AG04450 (cell line): ENCODE measurements at regions not wholly inside any gene's neighbourhood (a gene's known extent, or its start where the extent isn't known, plus 50 kb on each side); places are given as distances from the start of the nearest gene placed in this dataset.

ENCODE experiments used
- CTCF ChIA-PET: fragments of 300-600, 350-600 bp; formaldehyde crosslinking; extraction: SDS; loops from one replicate; lab custom pipeline; 2022; ENCODE audit warnings: antibody characterized with exemption, inconsistent platforms; lab: Charles Lee
- POLR2A ChIA-PET: fragments of 350-600 bp; formaldehyde crosslinking; extraction: SDS; loops from one replicate; lab custom pipeline; 2021; ENCODE audit warnings: antibody characterized with exemption, inconsistent platforms; lab: Yijun Ruan, JAX
- DNase-seq: peaks from one replicate; pipeline ENCODE4 v3.0.0-alpha.2; 2011; ENCODE audit warnings: low read depth, low spot score
- H3K27ac ChIP-seq: one replicate; pipeline ENCODE4 v1.5.1; 2012; ENCODE audit warnings: low read depth, low read length, control low read depth
- H3K27me3 ChIP-seq: one replicate; pipeline ENCODE4 v1.6.0; 2012; ENCODE audit warnings: low read length; ENCODE audit not compliant: control insufficient read depth, insufficient read depth
- H3K4me3 ChIP-seq: 2 replicates; pipeline ENCODE4 v1.5.1; 2011; ENCODE audit warnings: mild to moderate bottlenecking, low read depth, low read length, control low read depth
- H3K9me3 ChIP-seq: 2 replicates; pipeline ENCODE4 v1.5.1; 2012; ENCODE audit warnings: low read length; ENCODE audit not compliant: control insufficient read depth, insufficient read depth
- TF ChIP-seq, protein P1 (sequence below): IDR thresholded peaks from 2 replicates; pipeline ENCODE4 v1.5.1; 2011; ENCODE audit warnings: low read depth, low read length, control low read depth, inconsistent platforms

DNA sequence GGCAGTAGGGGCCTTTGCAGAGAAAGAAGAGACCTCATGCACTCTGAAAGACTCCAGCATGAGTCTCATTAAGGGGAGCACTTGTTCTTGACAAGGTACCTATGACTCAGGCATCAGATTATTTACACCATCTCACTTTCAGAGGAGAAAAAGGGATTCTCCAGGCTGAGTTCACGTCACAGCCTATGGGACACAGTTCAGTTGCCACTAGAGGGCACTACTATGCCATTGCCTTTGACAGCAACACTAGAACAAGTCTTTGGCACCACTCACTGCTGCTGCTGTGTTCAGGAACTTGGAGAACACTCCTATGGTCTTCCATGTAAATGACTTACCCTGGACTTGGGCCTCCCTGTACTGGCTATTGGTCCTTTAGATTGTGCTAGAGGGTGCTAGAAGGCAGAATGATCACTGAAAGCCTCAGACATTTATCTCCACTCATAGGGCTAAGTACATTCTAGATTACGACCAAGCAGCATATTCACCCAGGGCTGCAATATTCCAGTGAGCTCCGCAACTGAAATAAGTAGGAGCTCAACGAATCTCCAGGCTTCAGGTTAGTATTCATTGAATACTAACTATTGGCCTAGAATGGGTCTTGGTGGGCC is 225.1 kb upstream of the CA10 start:
- TF ChIP-seq, protein P1, sequence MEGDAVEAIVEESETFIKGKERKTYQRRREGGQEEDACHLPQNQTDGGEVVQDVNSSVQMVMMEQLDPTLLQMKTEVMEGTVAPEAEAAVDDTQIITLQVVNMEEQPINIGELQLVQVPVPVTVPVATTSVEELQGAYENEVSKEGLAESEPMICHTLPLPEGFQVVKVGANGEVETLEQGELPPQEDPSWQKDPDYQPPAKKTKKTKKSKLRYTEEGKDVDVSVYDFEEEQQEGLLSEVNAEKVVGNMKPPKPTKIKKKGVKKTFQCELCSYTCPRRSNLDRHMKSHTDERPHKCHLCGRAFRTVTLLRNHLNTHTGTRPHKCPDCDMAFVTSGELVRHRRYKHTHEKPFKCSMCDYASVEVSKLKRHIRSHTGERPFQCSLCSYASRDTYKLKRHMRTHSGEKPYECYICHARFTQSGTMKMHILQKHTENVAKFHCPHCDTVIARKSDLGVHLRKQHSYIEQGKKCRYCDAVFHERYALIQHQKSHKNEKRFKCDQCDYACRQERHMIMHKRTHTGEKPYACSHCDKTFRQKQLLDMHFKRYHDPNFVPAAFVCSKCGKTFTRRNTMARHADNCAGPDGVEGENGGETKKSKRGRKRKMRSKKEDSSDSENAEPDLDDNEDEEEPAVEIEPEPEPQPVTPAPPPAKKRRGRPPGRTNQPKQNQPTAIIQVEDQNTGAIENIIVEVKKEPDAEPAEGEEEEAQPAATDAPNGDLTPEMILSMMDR, result no peak
- H3K4me3 ChIP-seq, result no peak overlapping the region
- no peak for DNase-seq
- no peaks in the 10 kb centered on the region for H3K27me3 ChIP-seq
- ChIA-PET POLR2A (no interaction called here), CTCF (no interaction called here)
- no peak overlapping the region for H3K27ac ChIP-seq
- peaks cover 30% of the 10 kb centered on the region for H3K9me3 ChIP-seq

DNA sequence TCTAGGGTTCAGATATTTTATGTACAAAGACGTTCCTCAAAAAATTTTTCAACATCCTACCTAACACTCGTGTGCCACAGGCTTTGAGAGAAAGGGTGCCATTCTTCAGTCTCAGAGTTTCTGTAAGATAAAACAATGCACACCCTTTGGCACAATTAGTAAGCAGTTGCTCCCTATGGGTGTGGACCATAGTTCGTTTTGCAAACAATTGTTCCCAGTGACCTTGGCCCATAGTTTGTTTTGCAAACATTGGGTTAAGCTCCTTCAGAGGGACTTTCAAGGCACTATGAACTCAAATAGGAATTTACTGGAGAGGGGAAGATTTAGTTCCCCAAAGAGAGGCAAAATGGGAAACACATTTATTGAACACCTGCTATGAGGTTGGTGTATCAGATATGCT is 220.3 kb upstream of the CA10 start:
- H3K27me3 ChIP-seq, result no peaks in the 10 kb centered on the region
- H3K4me3 ChIP-seq, result no peak overlapping the region
- H3K9me3 ChIP-seq, result peaks cover 22% of the 10 kb centered on the region
- DNase-seq, result no peak
- POLR2A ChIA-PET, result no interaction called here
- TF ChIP-seq, protein P1, result no peak
- H3K27ac ChIP-seq, result no peak overlapping the region
- CTCF ChIA-PET, result no interaction called here

DNA sequence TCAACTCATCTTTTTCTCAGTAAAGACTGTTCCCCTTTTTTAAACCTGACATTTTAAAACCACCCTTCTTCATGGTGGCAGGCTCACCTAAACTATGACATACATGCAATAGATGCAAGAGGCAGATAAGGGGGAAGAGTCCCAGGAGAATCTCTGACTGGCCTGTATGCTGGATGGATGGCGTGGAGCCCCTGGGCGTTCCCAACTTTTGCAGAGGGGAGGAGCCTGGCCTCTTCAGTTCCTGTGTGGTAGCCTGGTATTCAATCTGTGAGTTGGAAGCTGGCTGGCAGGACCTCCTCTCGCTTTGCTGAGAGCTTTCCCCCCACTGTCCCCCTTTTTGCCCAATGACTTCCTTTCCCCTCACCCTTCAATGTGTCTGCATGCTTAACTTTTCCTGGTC is 217.6 kb upstream of the CA10 start:
- CTCF ChIA-PET, result no interaction called here
- Histone ChIP-seq H3K27me3 (no peaks in the 10 kb centered on the region), H3K4me3 (no peak overlapping the region), H3K27ac (no peak overlapping the region), H3K9me3 (peaks cover 14% of the 10 kb centered on the region)
- POLR2A ChIA-PET, result no interaction called here
- DNase-seq, result no peak
- TF ChIP-seq, protein P1, result no peak

DNA sequence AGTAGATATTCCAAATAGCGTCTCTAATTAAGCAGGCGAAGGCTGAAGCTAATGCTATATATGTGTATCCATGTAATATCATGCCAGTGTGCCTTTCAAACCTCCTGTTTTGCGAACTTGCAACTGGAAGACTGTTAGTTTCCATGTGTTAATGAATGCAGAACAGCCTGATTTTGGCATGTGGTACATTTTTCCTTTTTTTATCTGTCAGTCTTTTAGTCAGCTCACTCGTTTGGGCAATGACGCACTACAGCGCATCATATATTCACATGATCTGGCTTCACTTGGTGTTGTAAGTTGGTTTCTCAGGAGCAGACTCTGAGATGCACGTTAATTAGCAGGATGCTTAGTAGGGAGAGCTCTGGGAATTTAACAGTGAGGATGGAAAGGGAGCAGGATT is 210.4 kb upstream of the CA10 start:
- Histone ChIP-seq H3K27ac (no peak overlapping the region), H3K27me3 (no peaks in the 10 kb centered on the region), H3K4me3 (no peak overlapping the region), H3K9me3 (peaks cover 4% of the 10 kb centered on the region; the same call in 1 of the 2 replicates)
- POLR2A ChIA-PET, result no interaction called here
- CTCF ChIA-PET, result no interaction called here
- DNase-seq, result no peak
- TF ChIP-seq, protein P1, result no peak

DNA sequence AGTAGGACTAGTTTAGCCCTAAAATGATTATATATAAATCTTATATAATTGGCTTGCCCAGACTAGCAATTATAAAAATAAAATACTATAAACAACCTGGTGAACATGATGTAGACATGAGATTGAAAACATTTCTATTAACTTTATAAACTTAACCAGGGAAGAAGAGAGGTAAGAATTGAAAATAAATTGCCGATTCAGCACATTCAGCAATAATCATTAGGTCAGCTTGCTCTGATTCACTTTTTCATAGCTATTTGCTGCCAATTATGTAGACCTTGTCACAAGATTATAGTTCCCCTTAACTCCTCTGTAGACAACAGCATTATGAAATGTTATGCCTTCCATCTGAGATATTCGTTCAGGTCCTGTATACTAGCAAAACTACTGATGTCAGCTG is 199.3 kb upstream of the CA10 start:
- CTCF ChIA-PET, result no interaction called here
- TF ChIP-seq, protein P1, result no peak
- no peak overlapping the region for H3K4me3 ChIP-seq
- DNase-seq, result no peak
- H3K27me3 ChIP-seq, result no peaks in the 10 kb centered on the region
- H3K9me3 ChIP-seq, result peaks cover 4% of the 10 kb centered on the region; the same call in 1 of the 2 replicates
- no peak overlapping the region for H3K27ac ChIP-seq
- POLR2A ChIA-PET, result no interaction called here
